ENCODE measurements at regions not wholly inside any gene's neighbourhood (a gene's known extent, or its start where the extent isn't known, plus 50 kb on each side); places are given as distances from the start of the nearest gene placed in this dataset.
"Not testable (repeated sequence)": the region's sequence is repeated elsewhere in the genome, so short reads cannot be mapped to it uniquely, and the experiment has no call there.

DNA sequence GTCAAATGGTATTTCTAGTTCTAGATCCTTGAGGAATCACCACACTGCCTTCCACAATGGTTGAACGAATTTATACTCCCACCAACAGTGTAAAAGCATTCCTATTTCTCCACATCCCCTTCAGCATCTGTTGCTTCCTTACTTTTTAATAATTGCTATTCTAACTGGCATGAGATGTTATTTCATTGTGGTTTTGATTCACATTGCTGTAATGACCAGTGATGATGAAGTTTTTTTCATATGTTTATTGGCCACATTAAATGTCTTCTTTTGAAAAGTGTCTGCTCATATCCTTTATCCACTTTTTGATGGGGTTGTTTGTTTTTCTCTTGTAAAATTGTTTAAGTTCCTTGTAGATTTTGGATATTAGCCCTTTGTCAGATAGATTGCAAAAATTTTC, 295.2 kb upstream of the PAPPA start:
- TF ChIP-seq, protein P1, sequence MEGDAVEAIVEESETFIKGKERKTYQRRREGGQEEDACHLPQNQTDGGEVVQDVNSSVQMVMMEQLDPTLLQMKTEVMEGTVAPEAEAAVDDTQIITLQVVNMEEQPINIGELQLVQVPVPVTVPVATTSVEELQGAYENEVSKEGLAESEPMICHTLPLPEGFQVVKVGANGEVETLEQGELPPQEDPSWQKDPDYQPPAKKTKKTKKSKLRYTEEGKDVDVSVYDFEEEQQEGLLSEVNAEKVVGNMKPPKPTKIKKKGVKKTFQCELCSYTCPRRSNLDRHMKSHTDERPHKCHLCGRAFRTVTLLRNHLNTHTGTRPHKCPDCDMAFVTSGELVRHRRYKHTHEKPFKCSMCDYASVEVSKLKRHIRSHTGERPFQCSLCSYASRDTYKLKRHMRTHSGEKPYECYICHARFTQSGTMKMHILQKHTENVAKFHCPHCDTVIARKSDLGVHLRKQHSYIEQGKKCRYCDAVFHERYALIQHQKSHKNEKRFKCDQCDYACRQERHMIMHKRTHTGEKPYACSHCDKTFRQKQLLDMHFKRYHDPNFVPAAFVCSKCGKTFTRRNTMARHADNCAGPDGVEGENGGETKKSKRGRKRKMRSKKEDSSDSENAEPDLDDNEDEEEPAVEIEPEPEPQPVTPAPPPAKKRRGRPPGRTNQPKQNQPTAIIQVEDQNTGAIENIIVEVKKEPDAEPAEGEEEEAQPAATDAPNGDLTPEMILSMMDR (optimal IDR thresholded peaks at IDR 0.05 in 1 of 3, IDR thresholded peaks at IDR 0.05 in 1 of 3, conservative IDR thresholded peaks at IDR 0.05 in 1 of 3; ENCODE audit: extremely low read depth in 1 of 3, insufficient read depth in 2 of 3, low read length in 3 of 3), result not testable (repeated sequence)
- TF ChIP-seq EZH2 (IDR thresholded peaks at IDR 0.05; ENCODE audit: low read length), result not testable (repeated sequence)
